GM19463 (cell line): ENCODE measurements at regions not wholly inside any gene's neighbourhood (a gene's known extent, or its start where the extent isn't known, plus 50 kb on each side); places are given as distances from the start of the nearest gene placed in this dataset.

Experiments
- ATAC-seq: cut with Tn5 transposase; IDR thresholded peaks from one replicate; pipeline ENCODE4 v1.9.1; 2021; ENCODE audit warnings: mild to moderate bottlenecking, moderate library complexity; ENCODE audit not compliant: unreplicated experiment

DNA sequence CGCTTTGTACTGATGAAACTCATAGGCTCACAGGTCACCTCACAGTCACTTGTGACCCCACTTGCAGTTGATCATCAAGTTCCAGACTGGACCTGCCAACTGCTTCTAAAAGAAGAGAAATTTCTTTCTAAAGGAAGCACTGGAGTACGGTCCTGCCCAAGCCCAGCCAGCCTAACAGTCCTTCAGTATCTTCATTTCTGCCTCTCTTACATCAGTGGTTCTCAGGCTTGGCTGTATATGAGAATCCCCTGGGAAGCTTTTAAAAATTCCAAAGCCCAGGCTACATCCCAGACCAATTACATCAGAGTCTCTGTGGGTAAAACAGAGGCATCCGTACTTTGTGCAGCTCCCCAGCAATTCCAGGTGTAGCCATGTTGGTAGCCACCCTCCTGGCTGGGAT, 282.1 kb downstream of the NFIB start:
- ATAC-seq = no peak

- ATAC-seq = no peak
Measured at GRCh38 chr9:14031060-14031414, 282.9 kb downstream of the NFIB start.

DNA sequence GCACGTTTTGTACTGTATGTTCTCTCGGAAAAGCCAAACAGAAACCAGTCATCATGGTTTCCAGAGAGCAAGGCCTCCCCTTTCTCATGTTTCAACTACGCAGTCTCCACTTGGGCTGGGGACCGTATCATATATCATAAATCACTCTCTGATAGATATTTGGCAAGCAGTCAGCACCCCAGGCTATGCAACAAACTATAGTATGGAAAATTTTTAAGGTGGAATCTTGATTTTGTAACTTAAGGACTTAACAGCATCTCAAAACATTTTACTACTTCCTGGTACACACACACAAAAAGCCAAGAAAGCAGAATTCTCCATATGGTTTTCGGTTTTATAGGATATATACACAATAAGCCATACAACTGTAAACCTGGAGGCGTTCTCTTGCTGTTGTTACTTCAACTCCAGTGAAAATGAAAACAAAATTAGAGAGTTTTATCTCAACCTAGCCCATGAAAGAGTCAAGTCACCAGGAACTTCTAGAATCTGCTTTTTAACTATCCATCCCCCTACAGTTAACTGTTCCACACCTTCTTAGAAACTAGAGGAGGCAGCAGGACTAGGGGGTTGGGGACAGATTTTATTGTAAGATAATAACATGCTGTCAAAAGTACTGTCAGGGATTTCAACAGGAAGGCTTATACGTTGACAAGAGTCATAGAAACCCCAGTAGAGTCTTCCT, 283.4 kb downstream of the NFIB start:
- ATAC-seq = no peak

DNA sequence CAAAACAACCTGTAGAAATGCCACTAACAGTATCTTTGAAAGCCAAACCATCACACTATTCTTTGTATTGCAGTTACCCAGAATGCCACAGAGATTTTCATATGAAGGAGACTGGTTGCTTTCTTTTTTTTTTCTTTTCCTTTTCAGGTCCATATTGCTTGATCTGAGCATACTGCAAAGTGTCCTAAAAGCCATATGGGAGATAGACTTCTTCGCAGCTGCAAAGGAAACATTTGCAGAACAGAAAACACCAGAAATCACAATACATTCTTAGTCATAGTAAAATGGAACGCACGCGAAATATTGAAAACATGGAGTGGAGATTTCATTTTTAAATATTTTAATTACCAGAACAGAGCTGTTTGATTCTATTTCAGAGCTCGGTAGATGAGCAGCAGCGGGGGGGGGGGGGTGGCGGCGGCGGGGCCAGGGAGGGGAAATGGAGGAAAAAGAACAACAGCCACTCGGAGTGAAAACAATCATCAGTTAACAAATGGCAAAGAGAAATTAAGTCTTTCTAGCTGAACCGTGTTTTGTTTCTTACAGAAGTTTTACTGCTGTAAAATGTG, 284.1 kb downstream of the NFIB start:
- ATAC-seq = no peak

DNA sequence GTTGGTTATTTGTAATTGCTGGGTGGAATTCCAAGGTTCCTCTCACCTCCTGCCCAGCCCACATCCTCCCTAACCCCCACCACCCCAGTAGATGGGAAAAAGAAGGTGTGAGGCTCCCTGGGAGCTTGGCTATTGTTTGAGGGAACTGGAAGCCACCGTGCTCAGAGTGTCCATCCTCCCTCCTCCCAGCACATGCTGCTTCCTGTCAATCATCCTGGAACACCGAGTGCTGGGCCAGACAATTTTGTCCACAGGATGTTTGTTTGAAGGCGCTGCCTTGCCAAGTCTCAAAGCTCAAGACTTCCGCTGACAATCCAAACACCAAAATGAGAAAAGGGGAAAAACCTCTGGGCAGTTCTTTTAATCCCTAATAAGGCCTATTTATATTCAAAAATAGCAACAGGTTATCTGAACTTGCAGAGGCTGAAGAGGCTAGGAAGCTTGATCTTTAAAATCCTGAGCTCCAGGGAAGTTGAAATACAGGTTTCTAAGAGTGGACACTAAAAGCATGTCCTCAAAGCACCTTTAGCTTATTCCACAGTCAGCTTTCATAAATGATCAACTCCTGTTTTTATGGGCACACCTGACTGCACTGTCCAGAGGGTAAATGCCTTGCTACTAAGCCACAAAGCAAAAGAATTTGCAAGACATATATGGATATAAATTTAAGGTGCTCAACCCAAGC, 286.7 kb downstream of the NFIB start:
- no peak for ATAC-seq

GRCh38 chr9:14025741-14026140, 288.2 kb downstream of the NFIB start:
- no peak for ATAC-seq

- ATAC-seq = no peak
Measured at GRCh38 chr9:14023285-14023684, 290.7 kb downstream of the NFIB start.

- no peak for ATAC-seq
Measured at GRCh38 chr9:14021871-14022525, 291.9 kb downstream of the NFIB start.

GRCh38 chr9:14018081-14018480, 295.9 kb downstream of the NFIB start:
- no peak for ATAC-seq

DNA sequence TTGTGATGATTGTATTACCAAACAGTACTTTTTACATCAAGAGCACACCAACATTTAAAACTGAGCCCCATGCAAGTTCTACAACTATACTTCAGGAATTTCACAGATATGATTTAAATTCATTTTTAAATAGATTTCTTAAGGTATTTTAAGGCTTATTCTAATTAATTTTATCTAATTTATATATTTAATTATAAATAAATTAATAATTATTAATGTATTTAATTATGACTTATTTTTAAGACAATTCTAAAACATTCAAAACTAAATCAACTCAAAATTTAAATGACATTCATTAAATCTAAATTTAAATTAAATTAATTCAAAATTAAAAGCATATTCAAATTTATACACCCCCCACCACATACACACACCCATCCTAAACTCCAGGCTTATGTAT, 299.2 kb downstream of the NFIB start:
- ATAC-seq = no peak

- no peak for ATAC-seq
Measured at GRCh38 chr9:14014218-14014617, 299.7 kb downstream of the NFIB start.

DNA sequence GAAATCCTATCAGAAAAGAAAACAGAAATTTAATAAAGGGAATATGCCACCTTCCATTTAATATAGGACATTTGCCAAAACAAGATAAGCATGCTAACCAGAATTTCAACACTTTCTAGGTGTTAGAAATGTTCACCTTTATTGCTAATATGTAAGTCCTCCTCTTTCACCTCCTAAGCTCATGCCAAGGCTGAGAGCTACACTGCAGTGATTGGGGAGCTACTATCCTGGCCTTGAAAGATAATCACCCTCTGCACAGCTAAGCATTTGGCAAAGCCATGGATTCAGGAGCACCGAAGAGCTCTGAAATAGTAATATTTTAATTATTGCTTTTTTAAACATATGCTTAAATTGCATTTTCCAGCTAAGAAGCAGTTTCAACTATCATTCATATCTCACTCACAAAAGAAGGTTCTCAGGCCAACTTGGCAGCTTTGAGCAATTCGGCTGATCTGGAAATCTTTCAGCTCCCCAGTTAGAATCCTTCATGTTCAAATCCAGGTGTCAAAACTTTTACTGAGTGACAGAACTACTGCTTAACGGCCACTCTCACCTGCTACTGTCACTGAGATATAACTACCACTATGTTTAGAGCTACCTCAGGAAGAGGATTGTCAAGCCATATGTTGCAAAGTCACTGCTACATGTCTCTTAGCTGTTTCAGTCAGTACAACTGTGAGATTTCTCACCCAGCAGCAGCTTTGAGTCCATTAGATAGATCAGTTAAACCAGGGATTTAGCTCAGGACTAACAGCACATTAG, 302.0 kb downstream of the NFIB start:
- no peak for ATAC-seq

- ATAC-seq = no peak
Measured at GRCh38 chr9:14007190-14007769, 306.7 kb downstream of the NFIB start.

GRCh38 chr9:14006386-14007187, 307.4 kb downstream of the NFIB start:
- no peak for ATAC-seq

GRCh38 chr9:14004110-14004509, 309.8 kb downstream of the NFIB start:
- no peak for ATAC-seq

GRCh38 chr9:13994240-13994639, 319.7 kb downstream of the NFIB start:
- no peak for ATAC-seq

DNA sequence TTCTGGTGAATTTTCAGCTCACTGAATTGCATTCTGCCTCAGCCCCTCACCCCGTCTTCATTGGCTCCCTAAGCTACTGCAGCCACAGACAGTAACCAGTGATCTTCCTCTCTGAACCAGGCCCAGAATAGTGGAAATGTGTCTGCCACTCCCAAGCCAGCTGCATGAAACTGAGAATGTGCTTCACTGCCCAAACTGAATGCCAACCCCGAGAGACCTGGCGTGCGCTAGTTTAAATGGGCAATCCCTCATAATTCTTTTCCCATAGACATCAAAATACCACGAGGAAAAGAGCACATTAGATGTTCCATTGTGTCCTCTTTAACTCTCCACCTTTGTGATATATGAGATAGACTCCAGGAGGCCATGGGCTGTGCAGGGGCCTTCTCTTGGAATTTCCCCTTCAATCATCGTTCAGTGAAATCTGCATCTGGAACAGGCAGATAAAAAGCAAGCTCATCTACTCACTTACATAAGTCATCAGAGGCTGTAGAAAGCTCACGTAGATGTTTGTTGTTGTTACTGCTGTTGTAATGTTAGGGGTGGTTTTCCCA, 320.2 kb downstream of the NFIB start:
- ATAC-seq = no peak

GRCh38 chr9:13992138-13993088, 321.5 kb downstream of the NFIB start:
- no peak for ATAC-seq

GRCh38 chr9:13991395-13991794, 322.5 kb downstream of the NFIB start:
- no peak for ATAC-seq
